Activated CD4-positive, CD25-positive, alpha-beta regulatory T cell treated with anti-CD3 and anti-CD28 coated beads, Interleukin-2, amount 50 U/mL, for 24 hours (primary cell): ENCODE measurements at regions not wholly inside any gene's neighbourhood (a gene's known extent, or its start where the extent isn't known, plus 50 kb on each side); places are given as distances from the start of the nearest gene placed in this dataset.
"Not testable (repeated sequence)": the region's sequence is repeated elsewhere in the genome, so short reads cannot be mapped to it uniquely, and the experiment has no call there.

Experiments used
- ATAC-seq, 2 donors: fragments of 150-1000 bp; cut with Tn5 transposase; one replicate each; pipeline ENCODE4 v1.10.0; 2021; ENCODE audit warnings: mild to moderate bottlenecking in 1 of 2, moderate library complexity in 1 of 2

- no peak for ATAC-seq
Measured at GRCh38 chr7:79952399-79952798, 182.2 kb upstream of the GNAI1 start.

- no peak for ATAC-seq
Measured at GRCh38 chr7:79951415-79951814, 183.2 kb upstream of the GNAI1 start.

- ATAC-seq = no peak
Measured at GRCh38 chr7:79949778-79950177, 184.9 kb upstream of the GNAI1 start.

GRCh38 chr7:79936281-79936983 lies 198.2 kb upstream of the GNAI1 start:
- ATAC-seq = no peak

- no peak for ATAC-seq
Measured at GRCh38 chr7:79934727-79935126, 199.9 kb upstream of the GNAI1 start.

GRCh38 chr7:79933144-79933543 lies 201.5 kb upstream of the GNAI1 start:
- no peak for ATAC-seq

- no peak for ATAC-seq
Measured at GRCh38 chr7:79930604-79931003, 204.0 kb upstream of the GNAI1 start.

GRCh38 chr7:79927116-79927515 lies 207.5 kb upstream of the GNAI1 start:
- ATAC-seq = no peak

- ATAC-seq = no peak
Measured at GRCh38 chr7:79923953-79924352, 210.7 kb upstream of the GNAI1 start.

GRCh38 chr7:79922894-79923293 lies 211.7 kb upstream of the GNAI1 start:
- ATAC-seq = no peak

GRCh38 chr7:79921976-79922375 lies 212.7 kb upstream of the GNAI1 start:
- no peak for ATAC-seq

- not testable (repeated sequence) for ATAC-seq
Measured at GRCh38 chr7:79918632-79919031, 216.0 kb upstream of the GNAI1 start.

GRCh38 chr7:79915346-79915745 lies 219.3 kb upstream of the GNAI1 start:
- ATAC-seq = not testable (repeated sequence)

- peak in 1 of 2 donors; percentile 17 for ATAC-seq
Measured at GRCh38 chr7:79912213-79912633, 222.4 kb upstream of the GNAI1 start.

- ATAC-seq = no peak
Measured at GRCh38 chr7:79911420-79911819, 223.2 kb upstream of the GNAI1 start.

- ATAC-seq = no peak
Measured at GRCh38 chr7:79909176-79909575, 225.5 kb upstream of the GNAI1 start.

GRCh38 chr7:79897166-79897565 lies 237.5 kb upstream of the GNAI1 start:
- no peak for ATAC-seq

- no peak for ATAC-seq
Measured at GRCh38 chr7:79893991-79894390, 240.6 kb upstream of the GNAI1 start.

- ATAC-seq = no peak
Measured at GRCh38 chr7:79882922-79883321, 251.7 kb upstream of the GNAI1 start.

- ATAC-seq = no peak
Measured at GRCh38 chr7:79880312-79880711, 254.3 kb upstream of the GNAI1 start.

GRCh38 chr7:79877874-79878465 lies 256.7 kb upstream of the GNAI1 start:
- ATAC-seq = no peak

GRCh38 chr7:79876848-79877252 lies 257.8 kb upstream of the GNAI1 start:
- ATAC-seq = no peak

GRCh38 chr7:79874797-79875196 lies 259.8 kb upstream of the GNAI1 start:
- no peak for ATAC-seq

GRCh38 chr7:79872176-79872575 lies 262.5 kb upstream of the GNAI1 start:
- no peak for ATAC-seq

- no peak for ATAC-seq
Measured at GRCh38 chr7:79868010-79868409, 266.6 kb upstream of the GNAI1 start.
